ENCODE measurements at regions not wholly inside any gene's neighbourhood (a gene's known extent, or its start where the extent isn't known, plus 50 kb on each side); places are given as distances from the start of the nearest gene placed in this dataset.

DNA sequence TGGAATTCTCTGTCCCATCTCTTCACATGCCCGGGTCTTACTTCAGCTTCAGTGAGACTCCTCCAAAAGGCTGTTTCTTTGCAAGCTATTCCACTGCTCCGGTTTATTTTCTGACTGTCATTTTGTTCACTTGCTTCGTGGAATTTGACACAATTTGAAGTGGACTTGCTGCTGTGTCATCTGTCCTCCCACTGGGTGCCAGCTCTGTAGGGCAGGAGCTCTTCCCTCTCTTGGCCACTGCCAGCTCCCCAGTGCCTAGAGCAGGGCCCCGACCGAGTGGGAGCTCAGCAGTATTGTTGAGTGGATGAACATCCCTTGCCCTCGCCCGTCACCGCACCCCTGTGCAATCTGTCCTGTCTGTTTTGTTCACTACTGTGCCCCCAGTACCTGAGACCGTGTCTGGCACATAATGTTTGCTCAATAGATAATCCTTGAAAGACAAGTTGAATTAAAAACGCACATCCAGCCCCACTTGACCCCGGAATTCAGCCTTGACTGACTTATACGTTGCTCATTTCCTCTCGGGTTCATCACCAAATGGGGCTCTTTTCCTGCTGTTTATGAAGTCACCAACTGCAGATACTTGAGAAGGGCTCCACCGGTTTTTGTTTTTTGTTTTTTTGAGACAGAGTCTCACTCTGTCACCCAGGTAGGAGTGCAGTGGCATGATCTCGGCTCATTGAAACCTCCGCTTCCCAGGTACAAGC is 170.3 kb upstream of the KCNG1 start:
- Mint-ChIP-seq H3K27me3 (peaks cover 9% of the 10 kb centered on the region), H3K4me1 (ENCODE audit: low read depth) (no peaks in the 10 kb centered on the region), H3K36me3 (ENCODE audit: low read depth) (no peaks in the 10 kb centered on the region), H3K27ac (no peak overlapping the region), H3K9me3 (no peaks in the 10 kb centered on the region), H3K4me3 (no peak overlapping the region)
- no peak for DNase-seq
- ATAC-seq = no peak
- POLR2A ChIA-PET = no interaction called here
- TF ChIP-seq, protein P1, sequence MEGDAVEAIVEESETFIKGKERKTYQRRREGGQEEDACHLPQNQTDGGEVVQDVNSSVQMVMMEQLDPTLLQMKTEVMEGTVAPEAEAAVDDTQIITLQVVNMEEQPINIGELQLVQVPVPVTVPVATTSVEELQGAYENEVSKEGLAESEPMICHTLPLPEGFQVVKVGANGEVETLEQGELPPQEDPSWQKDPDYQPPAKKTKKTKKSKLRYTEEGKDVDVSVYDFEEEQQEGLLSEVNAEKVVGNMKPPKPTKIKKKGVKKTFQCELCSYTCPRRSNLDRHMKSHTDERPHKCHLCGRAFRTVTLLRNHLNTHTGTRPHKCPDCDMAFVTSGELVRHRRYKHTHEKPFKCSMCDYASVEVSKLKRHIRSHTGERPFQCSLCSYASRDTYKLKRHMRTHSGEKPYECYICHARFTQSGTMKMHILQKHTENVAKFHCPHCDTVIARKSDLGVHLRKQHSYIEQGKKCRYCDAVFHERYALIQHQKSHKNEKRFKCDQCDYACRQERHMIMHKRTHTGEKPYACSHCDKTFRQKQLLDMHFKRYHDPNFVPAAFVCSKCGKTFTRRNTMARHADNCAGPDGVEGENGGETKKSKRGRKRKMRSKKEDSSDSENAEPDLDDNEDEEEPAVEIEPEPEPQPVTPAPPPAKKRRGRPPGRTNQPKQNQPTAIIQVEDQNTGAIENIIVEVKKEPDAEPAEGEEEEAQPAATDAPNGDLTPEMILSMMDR (IDR thresholded peaks at IDR 0.05) = no peak
- intact Hi-C loops (cut with micrococcal nuclease) = no loop called here
- CTCF ChIA-PET = no interaction called here

- intact Hi-C loops (cut with micrococcal nuclease) = no loop called here
- TF ChIP-seq, protein P1 (IDR thresholded peaks at IDR 0.05) = no peak
- no peaks in the 10 kb centered on the region for H3K9me3 Mint-ChIP-seq
- no peak overlapping the region for H3K4me3 Mint-ChIP-seq
- H3K4me1 Mint-ChIP-seq (ENCODE audit: low read depth) = no peaks in the 10 kb centered on the region
- DNase-seq (no peak), ATAC-seq (no peak)
- no peak overlapping the region for H3K27ac Mint-ChIP-seq
- ChIA-PET POLR2A (no interaction called here), CTCF (no interaction called here)
- no peaks in the 10 kb centered on the region for H3K36me3 Mint-ChIP-seq (ENCODE audit: low read depth)
- H3K27me3 Mint-ChIP-seq = peaks cover 6% of the 10 kb centered on the region
Measured at GRCh38 chr20:51190783-51191180, 167.9 kb upstream of the KCNG1 start.

GRCh38 chr20:51189814-51190782 is 167.2 kb upstream of the KCNG1 start:
- no peaks in the 10 kb centered on the region for H3K4me1 Mint-ChIP-seq (ENCODE audit: low read depth)
- H3K4me3 Mint-ChIP-seq = no peak overlapping the region
- no peaks in the 10 kb centered on the region for H3K36me3 Mint-ChIP-seq (ENCODE audit: low read depth)
- DNase-seq (no peak), ATAC-seq (no peak)
- ChIA-PET POLR2A (no interaction called here), CTCF (no interaction called here)
- TF ChIP-seq, protein P1 (IDR thresholded peaks at IDR 0.05) = no peak
- no peaks in the 10 kb centered on the region for H3K9me3 Mint-ChIP-seq
- no peak overlapping the region for H3K27ac Mint-ChIP-seq
- peaks cover 6% of the 10 kb centered on the region for H3K27me3 Mint-ChIP-seq
- intact Hi-C loops (cut with micrococcal nuclease) = no loop called here

- H3K4me3 Mint-ChIP-seq = no peak overlapping the region
- no peaks in the 10 kb centered on the region for H3K9me3 Mint-ChIP-seq
- no peaks in the 10 kb centered on the region for H3K4me1 Mint-ChIP-seq (ENCODE audit: low read depth)
- no peaks in the 10 kb centered on the region for H3K36me3 Mint-ChIP-seq (ENCODE audit: low read depth)
- peaks cover 5% of the 10 kb centered on the region for H3K27me3 Mint-ChIP-seq
- POLR2A ChIA-PET = no interaction called here
- ATAC-seq (no peak), DNase-seq (no peak)
- TF ChIP-seq, protein P1 (IDR thresholded peaks at IDR 0.05) = no peak
- CTCF ChIA-PET = no interaction called here
- intact Hi-C loops (cut with micrococcal nuclease) = no loop called here
- no peak overlapping the region for H3K27ac Mint-ChIP-seq
Measured at GRCh38 chr20:51188941-51189340, 166.0 kb upstream of the KCNG1 start.

DNA sequence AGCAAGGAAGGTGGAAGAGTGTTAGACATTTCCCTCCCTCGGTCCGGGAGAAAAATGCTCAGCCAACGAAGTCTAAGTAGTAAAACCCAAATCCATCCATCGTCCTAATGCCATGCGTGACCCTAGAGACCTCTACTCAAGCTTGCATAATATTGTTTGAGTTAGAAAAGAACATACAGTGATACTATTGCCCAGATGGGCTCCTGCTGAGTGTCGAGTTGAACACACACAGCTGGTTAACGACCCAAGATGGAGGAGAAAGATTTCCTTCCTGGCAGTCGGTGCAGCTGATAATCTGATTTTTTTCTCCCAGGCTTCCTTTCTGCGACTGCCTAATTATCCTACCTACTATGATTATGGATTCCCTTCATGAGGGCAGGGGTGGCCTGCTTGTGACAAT is 164.4 kb upstream of the KCNG1 start:
- ChIA-PET POLR2A (no interaction called here), CTCF (no interaction called here)
- no peak overlapping the region for H3K4me3 Mint-ChIP-seq
- TF ChIP-seq, protein P1 (IDR thresholded peaks at IDR 0.05) = no peak
- intact Hi-C loops (cut with micrococcal nuclease) = no loop called here
- no peak overlapping the region for H3K27ac Mint-ChIP-seq
- H3K36me3 Mint-ChIP-seq (ENCODE audit: low read depth) = no peaks in the 10 kb centered on the region
- DNase-seq = no peak
- no peak for ATAC-seq
- no peaks in the 10 kb centered on the region for H3K4me1 Mint-ChIP-seq (ENCODE audit: low read depth)
- no peaks in the 10 kb centered on the region for H3K9me3 Mint-ChIP-seq
- H3K27me3 Mint-ChIP-seq = peaks cover 5% of the 10 kb centered on the region

Data from activated CD8-positive, alpha-beta T cell treated with anti-CD3 and anti-CD28 coated beads for 36 hours (primary cell).